A549 (cell line): ENCODE measurements at regions not wholly inside any gene's neighbourhood (a gene's known extent, or its start where the extent isn't known, plus 50 kb on each side); places are given as distances from the start of the nearest gene placed in this dataset.

ENCODE experiments used
- ATAC-seq, 2 experiments: fragments of 200-7000 bp in 1 of 2; fragments of >200 bp in 1 of 2; cut with Nextera tagmentation in 1 of 2; cut with Tn5 transposase in 1 of 2; 3 replicates each; pipeline versions ENCODE4 v1.8.0 to v1.9.1; 2018 to 2020; ENCODE audit warnings: mild to moderate bottlenecking in 1 of 2, moderate library complexity in 1 of 2
- CTCF ChIA-PET: fragments of 300-600 bp; sonication (Branson Sonifier 250); formaldehyde crosslinking; extraction: SDS; loops from one replicate; lab custom pipeline; 2021; ENCODE audit warnings: antibody characterized with exemption, inconsistent platforms; lab: Yijun Ruan, JAX
- POLR2A ChIA-PET: fragments of 350-600 bp; formaldehyde crosslinking; extraction: SDS; loops from one replicate; lab custom pipeline; 2021; ENCODE audit warnings: antibody characterized with exemption, inconsistent platforms; lab: Yijun Ruan, JAX
- DNase-seq, 2 experiments: peaks; one replicate each; pipeline versions ENCODE4 v3.0.0 to v3.0.0-alpha.2; 2011 to 2016; ENCODE audit warnings: low read depth in 1 of 2, low spot score in 1 of 2
- FAIRE-seq: peaks from 2 replicates; lab custom pipeline; 2011; peaks lifted over from hg19 to GRCh38; lab: Jason Lieb, UNC
- H3K27ac ChIP-seq, 2 experiments: fragments of >200 bp; sonication (Bioruptor Twin); formaldehyde crosslinking; 3 replicates each; pipeline ENCODE4 v1.5.1; 2016 to 2017
- H3K4me1 ChIP-seq: fragments of >200 bp; sonication (Bioruptor Twin); formaldehyde crosslinking; 3 replicates; pipeline ENCODE4 v1.6.1; 2016
- H3K4me2 ChIP-seq: fragments of >200 bp; sonication (Bioruptor Twin); formaldehyde crosslinking; 3 replicates; pipeline ENCODE4 v1.6.1; 2016
- H3K4me3 ChIP-seq: fragments of >200 bp; sonication (Bioruptor Twin); formaldehyde crosslinking; 3 replicates; pipeline ENCODE4 v1.5.1; 2016
- H3K9me3 ChIP-seq: fragments of >200 bp; sonication (Bioruptor Twin); formaldehyde crosslinking; 3 replicates; pipeline ENCODE4 v1.6.1; 2016
- BHLHE40 ChIP-seq: IDR thresholded peaks from 2 replicates; pipeline ENCODE4 v1.6.1; 2012; ENCODE audit warnings: low read depth, low read length, inconsistent platforms
- CBX8 ChIP-seq: fragments of 200-600 bp; sonication (generic); IDR thresholded peaks from 2 replicates; pipeline ENCODE4 v1.6.1; 2016
- CHD4 ChIP-seq: fragments of 200-600 bp; sonication (generic); IDR thresholded peaks from 2 replicates; pipeline ENCODE4 v1.6.1; 2016; ENCODE audit warnings: antibody characterized with exemption, mild to moderate bottlenecking, borderline replicate concordance
- GATA3 ChIP-seq: IDR thresholded peaks from 2 replicates; pipeline ENCODE4 v1.6.1; 2012; ENCODE audit warnings: borderline replicate concordance
- HEYL ChIP-seq: fragments of 250-450 bp; sonication (Bioruptor Pico); IDR thresholded peaks from 2 replicates; pipeline ENCODE4 v1.8.0; 2021; ENCODE audit warnings: mild to moderate bottlenecking, moderate library complexity
- HOXB13 ChIP-seq: fragments of 250-450 bp; sonication (Bioruptor Pico); IDR thresholded peaks from 2 replicates; pipeline ENCODE4 v1.5.0; 2020; ENCODE audit warnings: low read depth, mild to moderate bottlenecking, moderate library complexity
- HOXB5 ChIP-seq: fragments of 250-450 bp; sonication (Bioruptor Pico); IDR thresholded peaks from 2 replicates; pipeline ENCODE4 v1.5.0; 2020; ENCODE audit warnings: mild to moderate bottlenecking, moderate library complexity
- POLR2A ChIP-seq: IDR thresholded peaks from 2 replicates; pipeline ENCODE4 v1.6.1; 2012; ENCODE audit warnings: mild to moderate bottlenecking, low read length
- RAD21 ChIP-seq, 2 experiments: fragments of >200 bp in 1 of 2; sonication (Bioruptor Twin) in 1 of 2; formaldehyde crosslinking in 1 of 2; IDR thresholded peaks in 1 of 2; conservative IDR thresholded peaks in 1 of 2; 2 replicates in 1 of 2; 3 replicates in 1 of 2; pipeline ENCODE4 v1.6.1; 2012 to 2018; ENCODE audit warnings: inconsistent platforms in 1 of 2
- RNF2 ChIP-seq: fragments of 200-600 bp; sonication (generic); IDR thresholded peaks from 2 replicates; pipeline ENCODE4 v1.6.1; 2016; ENCODE audit warnings: low read depth, mild to moderate bottlenecking, antibody characterized with exemption, moderate library complexity, borderline replicate concordance
- SMC3 ChIP-seq: fragments of >200 bp; sonication (Bioruptor Twin); formaldehyde crosslinking; IDR thresholded peaks from 3 replicates; pipeline ENCODE4 v1.6.1; 2018; ENCODE audit warnings: inconsistent platforms
- SREBF2 ChIP-seq: fragments of 450-650 bp; IDR thresholded peaks from 2 replicates; pipeline ENCODE4 v1.6.1; 2014; ENCODE audit warnings: mild to moderate bottlenecking, moderate library complexity
- TFCP2L1 ChIP-seq: fragments of 250-450 bp; sonication (Bioruptor Pico); IDR thresholded peaks from 2 replicates; pipeline ENCODE4 v1.5.0; 2021; ENCODE audit warnings: mild to moderate bottlenecking
- ZFP36 ChIP-seq: fragments of 450-650 bp; IDR thresholded peaks from 2 replicates; pipeline ENCODE4 v1.6.1; 2014; ENCODE audit warnings: borderline replicate concordance; ENCODE audit not compliant: partially characterized antibody
- WGBS: methylation state at CpG from one replicate; pipeline ENCODE4 v1.1.6; 2017; ENCODE audit errors: missing lambda C conversion rate; 5-methylcytosine and 5-hydroxymethylcytosine counted together
- TF ChIP-seq, protein P1 (sequence below): IDR thresholded peaks from 2 replicates; pipeline ENCODE4 v1.6.1; 2012
- TF ChIP-seq, protein P2 (sequence below): fragments of 250-450 bp; sonication (Bioruptor Pico); IDR thresholded peaks from 2 replicates; pipeline ENCODE4 v1.5.0; 2021; ENCODE audit warnings: mild to moderate bottlenecking, moderate library complexity, borderline replicate concordance
- TF ChIP-seq, protein P3 (sequence below): fragments of >200 bp; sonication (Bioruptor Twin); formaldehyde crosslinking; IDR thresholded peaks from 3 replicates; pipeline ENCODE4 v1.5.1; 2016
- TF ChIP-seq, protein P4 (sequence below): IDR thresholded peaks from 2 replicates; pipeline ENCODE4 v1.6.1; 2012
- TF ChIP-seq, protein P5 (sequence below): fragments of 150-350 bp; IDR thresholded peaks from 2 replicates; pipeline ENCODE4 v1.6.1; 2014; ENCODE audit warnings: low read depth, mild to moderate bottlenecking, low read length

DNA sequence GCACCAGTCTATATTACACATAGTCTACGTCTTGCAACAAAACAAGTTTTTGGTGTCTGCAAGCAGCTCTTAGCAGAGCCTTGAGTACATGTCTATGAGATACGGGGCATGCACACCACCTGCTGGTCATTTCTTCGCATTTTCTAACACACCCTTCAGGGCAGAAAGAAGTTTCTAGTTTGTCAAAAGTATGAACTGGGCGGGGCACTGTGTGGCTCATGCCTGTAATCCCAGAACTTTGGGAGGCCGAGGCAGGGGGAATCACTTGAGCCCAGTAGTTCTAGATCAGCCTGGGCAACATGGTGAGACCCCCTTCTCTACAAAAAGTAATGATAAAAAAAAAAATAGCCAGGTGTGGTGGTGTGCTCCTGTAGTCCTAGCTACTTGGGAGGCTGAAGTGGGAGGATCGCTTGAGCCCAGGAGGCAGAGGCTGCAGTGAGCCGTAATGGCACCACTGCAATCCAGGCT is 64.2 kb upstream of the ARL8B start:
- peak; percentile 97 for TF ChIP-seq SMC3
- TF ChIP-seq HEYL (CRISPR knock-in tag), result no peak
- no peak for TF ChIP-seq CHD4
- TF ChIP-seq, protein P1, sequence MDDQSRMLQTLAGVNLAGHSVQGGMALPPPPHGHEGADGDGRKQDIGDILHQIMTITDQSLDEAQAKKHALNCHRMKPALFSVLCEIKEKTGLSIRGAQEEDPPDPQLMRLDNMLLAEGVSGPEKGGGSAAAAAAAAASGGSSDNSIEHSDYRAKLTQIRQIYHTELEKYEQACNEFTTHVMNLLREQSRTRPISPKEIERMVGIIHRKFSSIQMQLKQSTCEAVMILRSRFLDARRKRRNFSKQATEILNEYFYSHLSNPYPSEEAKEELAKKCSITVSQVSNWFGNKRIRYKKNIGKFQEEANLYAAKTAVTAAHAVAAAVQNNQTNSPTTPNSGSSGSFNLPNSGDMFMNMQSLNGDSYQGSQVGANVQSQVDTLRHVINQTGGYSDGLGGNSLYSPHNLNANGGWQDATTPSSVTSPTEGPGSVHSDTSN, result no peak
- TF ChIP-seq, protein P2, sequence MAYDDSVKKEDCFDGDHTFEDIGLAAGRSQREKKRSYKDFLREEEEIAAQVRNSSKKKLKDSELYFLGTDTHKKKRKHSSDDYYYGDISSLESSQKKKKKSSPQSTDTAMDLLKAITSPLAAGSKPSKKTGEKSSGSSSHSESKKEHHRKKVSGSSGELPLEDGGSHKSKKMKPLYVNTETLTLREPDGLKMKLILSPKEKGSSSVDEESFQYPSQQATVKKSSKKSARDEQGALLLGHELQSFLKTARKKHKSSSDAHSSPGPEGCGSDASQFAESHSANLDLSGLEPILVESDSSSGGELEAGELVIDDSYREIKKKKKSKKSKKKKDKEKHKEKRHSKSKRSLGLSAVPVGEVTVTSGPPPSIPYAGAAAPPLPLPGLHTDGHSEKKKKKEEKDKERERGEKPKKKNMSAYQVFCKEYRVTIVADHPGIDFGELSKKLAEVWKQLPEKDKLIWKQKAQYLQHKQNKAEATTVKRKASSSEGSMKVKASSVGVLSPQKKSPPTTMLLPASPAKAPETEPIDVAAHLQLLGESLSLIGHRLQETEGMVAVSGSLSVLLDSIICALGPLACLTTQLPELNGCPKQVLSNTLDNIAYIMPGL (CRISPR knock-in tag), result no peak
- TF ChIP-seq, protein P3, sequence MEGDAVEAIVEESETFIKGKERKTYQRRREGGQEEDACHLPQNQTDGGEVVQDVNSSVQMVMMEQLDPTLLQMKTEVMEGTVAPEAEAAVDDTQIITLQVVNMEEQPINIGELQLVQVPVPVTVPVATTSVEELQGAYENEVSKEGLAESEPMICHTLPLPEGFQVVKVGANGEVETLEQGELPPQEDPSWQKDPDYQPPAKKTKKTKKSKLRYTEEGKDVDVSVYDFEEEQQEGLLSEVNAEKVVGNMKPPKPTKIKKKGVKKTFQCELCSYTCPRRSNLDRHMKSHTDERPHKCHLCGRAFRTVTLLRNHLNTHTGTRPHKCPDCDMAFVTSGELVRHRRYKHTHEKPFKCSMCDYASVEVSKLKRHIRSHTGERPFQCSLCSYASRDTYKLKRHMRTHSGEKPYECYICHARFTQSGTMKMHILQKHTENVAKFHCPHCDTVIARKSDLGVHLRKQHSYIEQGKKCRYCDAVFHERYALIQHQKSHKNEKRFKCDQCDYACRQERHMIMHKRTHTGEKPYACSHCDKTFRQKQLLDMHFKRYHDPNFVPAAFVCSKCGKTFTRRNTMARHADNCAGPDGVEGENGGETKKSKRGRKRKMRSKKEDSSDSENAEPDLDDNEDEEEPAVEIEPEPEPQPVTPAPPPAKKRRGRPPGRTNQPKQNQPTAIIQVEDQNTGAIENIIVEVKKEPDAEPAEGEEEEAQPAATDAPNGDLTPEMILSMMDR, result peak; percentile 92
- TF ChIP-seq, protein P4, sequence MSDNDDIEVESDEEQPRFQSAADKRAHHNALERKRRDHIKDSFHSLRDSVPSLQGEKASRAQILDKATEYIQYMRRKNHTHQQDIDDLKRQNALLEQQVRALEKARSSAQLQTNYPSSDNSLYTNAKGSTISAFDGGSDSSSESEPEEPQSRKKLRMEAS, result peak; percentile 65
- TF ChIP-seq POLR2A, result no peak
- no peak for TF ChIP-seq CBX8
- no peak for TF ChIP-seq ZFP36
- TF ChIP-seq RNF2, result no peak
- TF ChIP-seq TFCP2L1 (CRISPR knock-in tag), result no peak
- no peak for TF ChIP-seq SREBF2
- no peak for TF ChIP-seq BHLHE40
- peak; percentile 95 to 97 for TF ChIP-seq RAD21 (conservative IDR thresholded peaks at IDR 0.05 in 1 of 2, IDR thresholded peaks at IDR 0.05 in 1 of 2)
- no peak for TF ChIP-seq HOXB5
- TF ChIP-seq, all 56 proteins: peak for 4
- ChIA-PET CTCF (interaction anchor here (0.6 to 10.0 kb wide), 40 partner anchors 11 to 564 kb away, joined by 3 to 128 read pairs (median 4); partner anchors contain the start of gene BHLHE40), POLR2A (interaction anchor here (0.5 to 1.8 kb wide), 5 partner anchors 72 to 402 kb away, joined by 3 to 9 read pairs (median 3); partner anchors contain the start of gene BHLHE40)
- no peaks in the 10 kb centered on the region for H3K9me3 ChIP-seq
- H3K27ac ChIP-seq, result peak overlapping the region; percentile 9 to 73; a peak in 4 of 6 replicates
- peaks cover 16% of the 10 kb centered on the region; the same call in 2 of the 3 replicates for H3K4me1 ChIP-seq
- ATAC-seq, result peak; percentile 96
- peak overlapping the region; percentile 34; the same call in 2 of the 3 replicates for H3K4me2 ChIP-seq
- peak; percentile 62 to 91 for DNase-seq
- 20% methylated on average over 7 of the region's 7 CpGs for WGBS
- FAIRE-seq, result no peak
- no peak overlapping the region for H3K4me3 ChIP-seq

DNA sequence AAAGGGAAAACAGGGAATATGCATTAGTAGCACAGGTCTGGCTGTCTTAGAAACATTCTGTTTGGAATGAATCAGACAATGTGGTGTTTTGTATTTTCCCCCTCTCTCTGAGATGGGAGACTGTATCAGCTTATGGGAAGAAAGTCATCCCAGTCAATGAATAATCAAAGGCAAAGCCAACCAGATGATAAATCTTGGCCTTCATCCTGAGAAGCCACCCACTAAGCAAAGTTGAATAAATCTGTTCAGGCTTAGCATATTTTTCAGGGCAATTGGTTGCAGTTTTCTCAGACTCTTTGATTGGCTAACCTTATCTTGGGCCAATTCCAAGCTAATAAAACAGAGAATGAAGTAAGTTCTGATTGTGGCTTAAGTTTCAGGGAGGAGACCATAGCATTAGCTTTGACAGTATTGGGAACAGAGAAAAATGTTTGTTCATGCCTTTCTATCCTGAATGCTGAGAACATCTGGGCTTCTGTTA is 63.6 kb upstream of the ARL8B start:
- no peak overlapping the region for H3K4me3 ChIP-seq
- TF ChIP-seq, protein P1, result no peak
- TF ChIP-seq POLR2A (no peak), GATA3 (no peak), SMC3 (no peak), HOXB13 (CRISPR knock-in tag) (no peak), CBX8 (no peak)
- TF ChIP-seq, protein P5, sequence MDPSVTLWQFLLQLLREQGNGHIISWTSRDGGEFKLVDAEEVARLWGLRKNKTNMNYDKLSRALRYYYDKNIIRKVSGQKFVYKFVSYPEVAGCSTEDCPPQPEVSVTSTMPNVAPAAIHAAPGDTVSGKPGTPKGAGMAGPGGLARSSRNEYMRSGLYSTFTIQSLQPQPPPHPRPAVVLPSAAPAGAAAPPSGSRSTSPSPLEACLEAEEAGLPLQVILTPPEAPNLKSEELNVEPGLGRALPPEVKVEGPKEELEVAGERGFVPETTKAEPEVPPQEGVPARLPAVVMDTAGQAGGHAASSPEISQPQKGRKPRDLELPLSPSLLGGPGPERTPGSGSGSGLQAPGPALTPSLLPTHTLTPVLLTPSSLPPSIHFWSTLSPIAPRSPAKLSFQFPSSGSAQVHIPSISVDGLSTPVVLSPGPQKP, result no peak
- TF ChIP-seq, all 56 proteins: peak for 0
- peaks cover 16% of the 10 kb centered on the region; the same call in 2 of the 3 replicates for H3K4me1 ChIP-seq
- DNase-seq, result peak in 1 of 2 experiments; percentile 55
- CTCF ChIA-PET, result interaction anchor here (0.6 to 10.0 kb wide), 27 partner anchors 10 to 564 kb away, joined by 3 to 128 read pairs (median 5); partner anchors contain the start of gene BHLHE40
- H3K27ac ChIP-seq, result peak overlapping the region; percentile 0 to 73; a peak in 3 of 6 replicates
- POLR2A ChIA-PET, result interaction anchor here (1.3 to 1.8 kb wide), 4 partner anchors 72 to 402 kb away, joined by 3 to 9 read pairs (median 8); partner anchors contain the start of gene BHLHE40
- FAIRE-seq, result no peak
- no peak overlapping the region for H3K4me2 ChIP-seq
- peak; percentile 15 to 22; a peak in 2 of 6 replicates for ATAC-seq
- no peaks in the 10 kb centered on the region for H3K9me3 ChIP-seq
